ENCODE measurements at regions not wholly inside any gene's neighbourhood (a gene's known extent, or its start where the extent isn't known, plus 50 kb on each side); places are given as distances from the start of the nearest gene placed in this dataset.

DNA sequence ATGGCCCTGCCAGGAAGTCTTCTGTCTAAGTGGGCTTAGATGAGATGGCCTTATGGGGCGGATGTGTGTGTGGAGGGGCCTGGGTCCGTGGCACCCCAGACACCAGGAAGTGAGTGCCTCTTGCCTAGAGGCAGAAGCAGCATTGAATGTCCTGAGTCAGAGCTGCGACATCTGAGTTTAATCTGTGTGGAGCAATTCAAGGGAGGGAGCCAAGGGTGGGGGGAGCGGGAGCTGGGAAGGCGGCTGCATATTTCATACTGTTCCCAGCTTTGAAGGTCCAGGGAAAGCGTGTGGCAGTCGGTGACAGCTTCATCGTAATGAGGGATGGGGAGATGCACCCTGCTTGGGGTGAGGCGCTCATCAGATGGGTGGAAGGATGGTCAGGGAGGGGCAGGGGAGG, 73.5 kb upstream of the THY1 start:
- Histone ChIP-seq H3K36me3 (ENCODE audit: control insufficient read depth in 1 of 2, insufficient read depth in 2 of 2, low read length in 2 of 2) (no peaks in the 10 kb centered on the region), H3K18ac (ENCODE audit: low read length) (no peak overlapping the region), H2AFZ (ENCODE audit: insufficient read depth, low read length, poor library complexity) (no peak overlapping the region), H3K4me2 (ENCODE audit: low read length) (no peak overlapping the region), H3K9ac (ENCODE audit: low read length) (no peak overlapping the region), H3K9me3 (ENCODE audit: insufficient read depth, low read depth, low read length) (no peaks in the 10 kb centered on the region), H3K79me2 (ENCODE audit: control insufficient read depth, insufficient read depth, low read length, poor library complexity) (no peaks in the 10 kb centered on the region), H3K23ac (ENCODE audit: low read length) (no peak overlapping the region), H2BK12ac (ENCODE audit: low read length) (no peak overlapping the region), H3K4me1 (ENCODE audit: control insufficient read depth in 1 of 2, insufficient read depth in 2 of 2, low read length in 2 of 2) (no peaks in the 10 kb centered on the region), H4K12ac (ENCODE audit: low read depth, low read length) (no peak overlapping the region), H4K91ac (ENCODE audit: low read depth, low read length) (no peak overlapping the region), H2BK5ac (ENCODE audit: low read depth, low read length, poor library complexity) (no peak overlapping the region), H3K4ac (ENCODE audit: low read depth, low read length) (no peak overlapping the region), H4K8ac (ENCODE audit: low read depth, low read length) (no peak overlapping the region), H3K4me3 (ENCODE audit: low read depth, low read length) (no peak overlapping the region), H3K14ac (ENCODE audit: low read length) (no peak overlapping the region), H2BK120ac (ENCODE audit: insufficient read depth, low read length, poor library complexity) (no peak overlapping the region), H3K79me1 (ENCODE audit: low read length) (no peaks in the 10 kb centered on the region), H3K27ac (ENCODE audit: low read depth, low read length) (no peak overlapping the region), H3K27me3 (ENCODE audit: insufficient read depth, low read length) (no peaks in the 10 kb centered on the region), H2AK5ac (ENCODE audit: low read length) (no peak overlapping the region)
- DNase-seq: no peak
- WGBS (ENCODE audit: extremely low coverage, insufficient coverage, insufficient read length): no CpG with 5 or more reads among the region's 9 CpGs

- Histone ChIP-seq H3K79me1 (ENCODE audit: low read length) (no peaks in the 10 kb centered on the region), H3K79me2 (ENCODE audit: control insufficient read depth, insufficient read depth, low read length, poor library complexity) (no peaks in the 10 kb centered on the region), H4K12ac (ENCODE audit: low read depth, low read length) (no peak overlapping the region), H3K14ac (ENCODE audit: low read length) (no peak overlapping the region), H2BK120ac (ENCODE audit: insufficient read depth, low read length, poor library complexity) (no peak overlapping the region), H3K4me3 (ENCODE audit: low read depth, low read length) (no peak overlapping the region), H2BK5ac (ENCODE audit: low read depth, low read length, poor library complexity) (no peak overlapping the region), H2AFZ (ENCODE audit: insufficient read depth, low read length, poor library complexity) (no peak overlapping the region), H3K4ac (ENCODE audit: low read depth, low read length) (no peak overlapping the region), H3K18ac (ENCODE audit: low read length) (no peak overlapping the region), H2BK12ac (ENCODE audit: low read length) (no peak overlapping the region), H4K8ac (ENCODE audit: low read depth, low read length) (no peak overlapping the region), H3K4me1 (ENCODE audit: control insufficient read depth in 1 of 2, insufficient read depth in 2 of 2, low read length in 2 of 2) (no peaks in the 10 kb centered on the region), H3K4me2 (ENCODE audit: low read length) (no peak overlapping the region), H3K27ac (ENCODE audit: low read depth, low read length) (no peak overlapping the region), H3K23ac (ENCODE audit: low read length) (no peak overlapping the region), H3K36me3 (ENCODE audit: control insufficient read depth in 1 of 2, insufficient read depth in 2 of 2, low read length in 2 of 2) (no peaks in the 10 kb centered on the region), H2AK5ac (ENCODE audit: low read length) (no peak overlapping the region), H3K9ac (ENCODE audit: low read length) (no peak overlapping the region), H3K9me3 (ENCODE audit: insufficient read depth, low read depth, low read length) (no peaks in the 10 kb centered on the region), H4K91ac (ENCODE audit: low read depth, low read length) (no peak overlapping the region), H3K27me3 (ENCODE audit: insufficient read depth, low read length) (no peaks in the 10 kb centered on the region)
- peak; percentile 57 to 77 for DNase-seq
- WGBS (ENCODE audit: extremely low coverage, insufficient coverage, insufficient read length): no CpG with 5 or more reads among the region's 4 CpGs
These were observed 70.7 kb upstream of the THY1 start for GRCh38 chr11:119493712-119494111.

GRCh38 chr11:119491753-119492510, 69.0 kb upstream of the THY1 start:
- no peak overlapping the region for H4K91ac ChIP-seq (ENCODE audit: low read depth, low read length)
- H2BK12ac ChIP-seq (ENCODE audit: low read length): no peak overlapping the region
- no peak overlapping the region for H3K27ac ChIP-seq (ENCODE audit: low read depth, low read length)
- no peak overlapping the region for H2BK5ac ChIP-seq (ENCODE audit: low read depth, low read length, poor library complexity)
- H4K8ac ChIP-seq (ENCODE audit: low read depth, low read length): no peak overlapping the region
- H3K4me1 ChIP-seq (ENCODE audit: control insufficient read depth in 1 of 2, insufficient read depth in 2 of 2, low read length in 2 of 2): no peaks in the 10 kb centered on the region
- H3K79me1 ChIP-seq (ENCODE audit: low read length): no peaks in the 10 kb centered on the region
- no peak overlapping the region for H2BK120ac ChIP-seq (ENCODE audit: insufficient read depth, low read length, poor library complexity)
- H3K14ac ChIP-seq (ENCODE audit: low read length): no peak overlapping the region
- H4K12ac ChIP-seq (ENCODE audit: low read depth, low read length): no peak overlapping the region
- no peak overlapping the region for H3K4me2 ChIP-seq (ENCODE audit: low read length)
- WGBS (ENCODE audit: extremely low coverage, insufficient coverage, insufficient read length): no CpG with 5 or more reads among the region's 17 CpGs
- no peaks in the 10 kb centered on the region for H3K36me3 ChIP-seq (ENCODE audit: control insufficient read depth in 1 of 2, insufficient read depth in 2 of 2, low read length in 2 of 2)
- H2AFZ ChIP-seq (ENCODE audit: insufficient read depth, low read length, poor library complexity): no peak overlapping the region
- no peak overlapping the region for H2AK5ac ChIP-seq (ENCODE audit: low read length)
- no peak overlapping the region for H3K4ac ChIP-seq (ENCODE audit: low read depth, low read length)
- H3K23ac ChIP-seq (ENCODE audit: low read length): no peak overlapping the region
- H3K18ac ChIP-seq (ENCODE audit: low read length): no peak overlapping the region
- no peaks in the 10 kb centered on the region for H3K9me3 ChIP-seq (ENCODE audit: insufficient read depth, low read depth, low read length)
- no peak overlapping the region for H3K9ac ChIP-seq (ENCODE audit: low read length)
- DNase-seq: no peak
- H3K4me3 ChIP-seq (ENCODE audit: low read depth, low read length): no peak overlapping the region
- no peaks in the 10 kb centered on the region for H3K27me3 ChIP-seq (ENCODE audit: insufficient read depth, low read length)
- H3K79me2 ChIP-seq (ENCODE audit: control insufficient read depth, insufficient read depth, low read length, poor library complexity): no peaks in the 10 kb centered on the region

GRCh38 chr11:119490253-119491006, 67.5 kb upstream of the THY1 start:
- Histone ChIP-seq H3K23ac (ENCODE audit: low read length) (no peak overlapping the region), H3K27ac (ENCODE audit: low read depth, low read length) (no peak overlapping the region), H3K18ac (ENCODE audit: low read length) (no peak overlapping the region), H3K4me2 (ENCODE audit: low read length) (no peak overlapping the region), H2BK12ac (ENCODE audit: low read length) (no peak overlapping the region), H3K36me3 (ENCODE audit: control insufficient read depth in 1 of 2, insufficient read depth in 2 of 2, low read length in 2 of 2) (no peaks in the 10 kb centered on the region), H3K4me1 (ENCODE audit: control insufficient read depth in 1 of 2, insufficient read depth in 2 of 2, low read length in 2 of 2) (no peaks in the 10 kb centered on the region), H3K14ac (ENCODE audit: low read length) (no peak overlapping the region), H4K12ac (ENCODE audit: low read depth, low read length) (no peak overlapping the region), H3K4ac (ENCODE audit: low read depth, low read length) (no peak overlapping the region), H3K27me3 (ENCODE audit: insufficient read depth, low read length) (no peaks in the 10 kb centered on the region), H4K8ac (ENCODE audit: low read depth, low read length) (no peak overlapping the region), H3K9me3 (ENCODE audit: insufficient read depth, low read depth, low read length) (no peaks in the 10 kb centered on the region), H2BK5ac (ENCODE audit: low read depth, low read length, poor library complexity) (no peak overlapping the region), H2BK120ac (ENCODE audit: insufficient read depth, low read length, poor library complexity) (no peak overlapping the region), H3K4me3 (ENCODE audit: low read depth, low read length) (no peak overlapping the region), H2AFZ (ENCODE audit: insufficient read depth, low read length, poor library complexity) (no peak overlapping the region), H2AK5ac (ENCODE audit: low read length) (no peak overlapping the region), H3K79me2 (ENCODE audit: control insufficient read depth, insufficient read depth, low read length, poor library complexity) (no peaks in the 10 kb centered on the region), H4K91ac (ENCODE audit: low read depth, low read length) (no peak overlapping the region), H3K79me1 (ENCODE audit: low read length) (no peaks in the 10 kb centered on the region), H3K9ac (ENCODE audit: low read length) (no peak overlapping the region)
- DNase-seq: no peak
- no CpG with 5 or more reads among the region's 24 CpGs for WGBS (ENCODE audit: extremely low coverage, insufficient coverage, insufficient read length)
